Body of pancreas (tissue), 4 donors: ENCODE measurements at regions not wholly inside any gene's neighbourhood (a gene's known extent, or its start where the extent isn't known, plus 50 kb on each side); places are given as distances from the start of the nearest gene placed in this dataset.
A peak's percentile ranks its signal among the peaks of the same experiment; 100 is the strongest.

ENCODE experiments used
- ATAC-seq: fragments of 150-250 bp; one replicate; pipeline ENCODE4 v1.9.1; 2016
- DNase-seq, 4 donors: peaks; one replicate each; pipeline ENCODE4 v3.0.0-alpha.2; 2019
- H3K27ac ChIP-seq, 4 donors: fragments of 200-600 bp; sonication (generic); 1 replicate in 3 of 4; 2 replicates in 1 of 4; pipeline versions ENCODE4 v1.5.1 to v1.6.1; 2016 to 2019; ENCODE audit warnings: mild to moderate bottlenecking in 1 of 4, mixed read lengths in 1 of 4, moderate library complexity in 1 of 4
- H3K27me3 ChIP-seq, 2 donors: fragments of 200-600 bp; sonication (generic); one replicate each; pipeline ENCODE4 v1.6.0; 2016; ENCODE audit warnings: mild to moderate bottlenecking in 1 of 2
- H3K36me3 ChIP-seq, 2 donors: fragments of 200-600 bp; sonication (generic); replicated peaks in 1 of 2; 2 replicates each; pipeline ENCODE4 v1.5.1; 2016; ENCODE audit warnings: low read depth in 2 of 2; ENCODE audit not compliant: insufficient read depth in 1 of 2
- H3K4me1 ChIP-seq: fragments of 200-600 bp; sonication (generic); one replicate; pipeline ENCODE4 v1.6.0; 2016
- H3K4me3 ChIP-seq, 2 donors: fragments of 200-600 bp; sonication (generic); 1 replicate in 1 of 2; 2 replicates in 1 of 2; pipeline ENCODE4 v1.5.1; 2016 to 2019
- H3K9me3 ChIP-seq, 3 donors: fragments of 200-600 bp; sonication (generic); 1 replicate in 2 of 3; 2 replicates in 1 of 3; pipeline ENCODE4 v1.5.1; 2016
- POLR2A ChIP-seq, 3 donors: fragments of 450-650 bp; IDR thresholded peaks; one replicate each; pipeline ENCODE4 v1.6.1; 2016; ENCODE audit warnings: antibody characterized with exemption in 3 of 3, mild to moderate bottlenecking in 2 of 3
- WGBS, 2 donors: methylation state at CpG; one replicate each; pipeline ENCODE4 v1.1.5; 2017; 5-methylcytosine and 5-hydroxymethylcytosine counted together
- intact Hi-C: fragments of 100-400 bp; cut with DNase I; formaldehyde crosslinking; loops from one replicate; pipeline ENCODE4 v1.15.1; 2023
- TF ChIP-seq, protein P1 (sequence below), 7 experiments: fragments of 450-650 bp in 4 of 7; fragments of 200-600 bp in 3 of 7; sonication (generic) in 3 of 7; IDR thresholded peaks; one replicate each; pipeline ENCODE4 v1.5.1; 2016 to 2019; ENCODE audit warnings: antibody characterized with exemption in 7 of 7

DNA sequence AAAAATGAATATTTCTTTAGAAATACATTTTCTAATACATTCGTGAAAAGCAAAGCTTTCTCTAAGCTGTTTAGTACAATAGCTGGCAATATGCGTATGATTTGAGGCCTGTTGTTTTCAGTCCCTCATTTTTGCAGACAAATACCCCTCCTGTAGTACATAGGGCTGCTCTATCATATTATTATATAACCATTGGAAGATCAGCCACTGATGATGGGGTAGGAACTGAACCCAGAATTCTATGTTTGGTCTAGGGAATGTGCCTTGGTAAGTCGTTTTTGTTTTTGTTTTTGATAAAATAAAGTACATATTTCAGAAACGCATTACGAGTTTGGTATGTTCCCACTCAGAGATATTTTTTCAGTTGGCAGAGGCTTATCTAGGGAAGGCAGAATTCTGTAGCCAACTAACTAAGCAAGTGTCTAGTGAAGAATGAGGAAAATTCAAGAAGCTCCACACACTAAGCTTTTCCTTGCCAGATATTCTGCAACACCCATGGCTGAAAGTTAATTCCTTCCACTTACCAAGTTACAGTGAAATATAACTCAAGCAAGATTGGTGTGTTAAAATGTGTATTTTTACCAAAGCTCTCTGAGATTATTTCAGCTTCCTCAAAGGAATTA is 656.9 kb upstream of the MIR17HG start:
- ATAC-seq (no peak), DNase-seq (peak in 1 of 4 donors; percentile 3)
- Histone ChIP-seq H3K4me1 (no peaks in the 10 kb centered on the region), H3K27me3 (no peaks in the 10 kb centered on the region), H3K9me3 (no peaks in the 10 kb centered on the region), H3K27ac (peak overlapping the region in 1 of 4 donors; percentile 23), H3K4me3 (no peak overlapping the region), H3K36me3 (no peaks in the 10 kb centered on the region)
- TF ChIP-seq, protein P1, sequence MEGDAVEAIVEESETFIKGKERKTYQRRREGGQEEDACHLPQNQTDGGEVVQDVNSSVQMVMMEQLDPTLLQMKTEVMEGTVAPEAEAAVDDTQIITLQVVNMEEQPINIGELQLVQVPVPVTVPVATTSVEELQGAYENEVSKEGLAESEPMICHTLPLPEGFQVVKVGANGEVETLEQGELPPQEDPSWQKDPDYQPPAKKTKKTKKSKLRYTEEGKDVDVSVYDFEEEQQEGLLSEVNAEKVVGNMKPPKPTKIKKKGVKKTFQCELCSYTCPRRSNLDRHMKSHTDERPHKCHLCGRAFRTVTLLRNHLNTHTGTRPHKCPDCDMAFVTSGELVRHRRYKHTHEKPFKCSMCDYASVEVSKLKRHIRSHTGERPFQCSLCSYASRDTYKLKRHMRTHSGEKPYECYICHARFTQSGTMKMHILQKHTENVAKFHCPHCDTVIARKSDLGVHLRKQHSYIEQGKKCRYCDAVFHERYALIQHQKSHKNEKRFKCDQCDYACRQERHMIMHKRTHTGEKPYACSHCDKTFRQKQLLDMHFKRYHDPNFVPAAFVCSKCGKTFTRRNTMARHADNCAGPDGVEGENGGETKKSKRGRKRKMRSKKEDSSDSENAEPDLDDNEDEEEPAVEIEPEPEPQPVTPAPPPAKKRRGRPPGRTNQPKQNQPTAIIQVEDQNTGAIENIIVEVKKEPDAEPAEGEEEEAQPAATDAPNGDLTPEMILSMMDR (IDR thresholded peaks at IDR 0.05), result no peak
- no peak for TF ChIP-seq POLR2A (IDR thresholded peaks at IDR 0.05)
- intact Hi-C loops, result no loop called here
- WGBS, 2 donors, result 39 to 48% methylated on average over 5 of the region's 5 CpGs

DNA sequence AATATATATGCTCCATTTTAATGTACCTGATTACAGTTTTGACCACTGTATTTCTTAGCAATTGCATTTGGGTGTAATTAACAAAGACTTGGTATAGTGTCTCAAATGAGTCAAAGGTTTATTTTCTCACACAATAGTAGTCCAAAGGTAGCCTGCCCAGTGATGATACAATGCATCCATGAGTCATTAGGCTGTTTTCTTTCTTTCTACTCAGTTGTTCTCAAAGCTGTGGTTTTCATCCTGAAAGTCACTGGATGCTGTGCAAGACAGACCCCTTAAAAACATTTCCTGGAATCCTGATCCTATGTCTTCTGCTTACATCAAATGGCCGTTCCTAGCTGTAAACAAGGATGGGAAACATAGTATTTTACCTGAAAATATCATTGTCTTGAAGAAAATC is 651.2 kb upstream of the MIR17HG start:
- H3K4me3 ChIP-seq, result no peak overlapping the region
- DNase-seq, result no peak
- H3K36me3 ChIP-seq, result no peaks in the 10 kb centered on the region
- TF ChIP-seq, protein P1 (IDR thresholded peaks at IDR 0.05), result no peak
- no peak for TF ChIP-seq POLR2A (IDR thresholded peaks at IDR 0.05)
- no peaks in the 10 kb centered on the region for H3K9me3 ChIP-seq
- no peak overlapping the region for H3K27ac ChIP-seq
- no peaks in the 10 kb centered on the region for H3K4me1 ChIP-seq
- intact Hi-C loops, result no loop called here
- 75 to 85% methylated on average over 1 of the region's 1 CpG for WGBS, 2 donors
- H3K27me3 ChIP-seq, result no peaks in the 10 kb centered on the region
- ATAC-seq, result no peak

DNA sequence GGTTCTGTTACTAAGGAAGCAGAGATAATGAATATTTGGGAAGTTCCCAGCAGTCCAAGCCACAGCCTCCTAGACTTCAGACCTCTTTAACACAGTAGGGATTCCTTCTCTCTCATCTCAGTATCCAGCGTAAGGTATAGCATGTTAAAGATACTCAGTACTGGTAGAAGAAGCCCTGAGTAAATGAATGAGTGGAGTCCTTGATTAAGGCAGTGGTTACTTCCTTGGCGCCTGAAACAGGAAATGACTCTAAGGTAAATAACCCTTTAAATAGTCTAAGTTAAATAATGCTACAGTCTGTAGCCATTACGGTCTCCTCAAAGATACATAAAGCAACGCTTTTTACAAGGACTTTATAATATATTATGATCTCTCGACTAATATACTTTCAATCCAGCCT is 650.8 kb upstream of the MIR17HG start:
- Histone ChIP-seq H3K4me3 (no peak overlapping the region), H3K27ac (no peak overlapping the region), H3K36me3 (no peaks in the 10 kb centered on the region), H3K27me3 (no peaks in the 10 kb centered on the region), H3K9me3 (no peaks in the 10 kb centered on the region), H3K4me1 (no peaks in the 10 kb centered on the region)
- intact Hi-C loops, result no loop called here
- no peak for ATAC-seq
- DNase-seq, result no peak
- no peak for TF ChIP-seq POLR2A (IDR thresholded peaks at IDR 0.05)
- TF ChIP-seq, protein P1 (IDR thresholded peaks at IDR 0.05), result no peak
- WGBS, 2 donors, result 77 to 83% methylated on average over 5 of the region's 5 CpGs

DNA sequence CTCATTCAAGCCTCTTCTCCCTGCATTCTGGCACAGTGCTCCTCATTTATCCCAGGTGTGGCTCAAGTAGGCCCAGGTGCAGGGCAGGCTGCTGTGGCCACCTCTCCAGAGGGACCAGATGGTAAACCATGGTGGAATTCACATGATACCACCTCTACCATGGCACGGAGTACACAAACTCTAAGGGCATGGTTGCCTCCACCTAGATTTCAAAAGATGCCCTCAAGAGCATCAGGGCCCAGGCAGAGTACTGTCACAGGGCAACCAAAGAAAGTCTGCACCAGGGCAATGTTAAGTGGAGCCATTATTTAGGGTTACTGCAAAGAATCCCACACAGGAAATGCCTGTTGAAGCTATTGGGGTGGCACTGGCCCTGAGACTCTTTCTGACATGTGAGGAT is 647.1 kb upstream of the MIR17HG start:
- Histone ChIP-seq H3K27me3 (no peaks in the 10 kb centered on the region), H3K27ac (no peak overlapping the region), H3K36me3 (no peaks in the 10 kb centered on the region), H3K4me3 (no peak overlapping the region), H3K4me1 (no peaks in the 10 kb centered on the region), H3K9me3 (no peaks in the 10 kb centered on the region)
- intact Hi-C loops, result no loop called here
- ATAC-seq (no peak), DNase-seq (no peak)
- no peak for TF ChIP-seq POLR2A (IDR thresholded peaks at IDR 0.05)
- TF ChIP-seq, protein P1 (IDR thresholded peaks at IDR 0.05), result no peak
- WGBS, 2 donors, result 63 to 80% methylated on average over 1 of the region's 1 CpG

DNA sequence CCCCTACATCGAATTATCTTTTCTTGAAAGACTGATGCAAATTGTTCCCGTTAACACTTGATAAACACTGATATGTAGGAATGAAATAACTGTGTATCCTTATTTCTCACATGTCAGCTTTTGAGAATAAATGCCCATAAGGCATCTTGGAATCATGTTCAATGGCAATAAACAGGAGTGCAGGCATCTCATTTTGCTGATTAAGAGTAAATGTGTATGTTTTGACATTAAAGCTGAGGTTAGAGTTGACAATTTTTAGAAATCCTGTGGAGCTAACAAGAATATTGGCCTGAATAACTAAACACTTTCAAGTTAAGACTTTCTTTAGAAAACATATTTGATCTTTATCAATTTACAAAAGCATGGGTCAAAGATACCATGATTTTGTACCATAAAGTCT is 646.2 kb upstream of the MIR17HG start:
- Histone ChIP-seq H3K4me3 (no peak overlapping the region), H3K4me1 (no peaks in the 10 kb centered on the region), H3K27me3 (no peaks in the 10 kb centered on the region), H3K36me3 (no peaks in the 10 kb centered on the region), H3K27ac (no peak overlapping the region), H3K9me3 (no peaks in the 10 kb centered on the region)
- no peak for ATAC-seq
- WGBS, 2 donors, result 77 to 82% methylated on average over 2 of the region's 2 CpGs
- intact Hi-C loops, result no loop called here
- DNase-seq, result no peak
- TF ChIP-seq, protein P1 (IDR thresholded peaks at IDR 0.05), result no peak
- no peak for TF ChIP-seq POLR2A (IDR thresholded peaks at IDR 0.05)
